Prostate gland (tissue), 2 donors: ENCODE measurements at regions not wholly inside any gene's neighbourhood (a gene's known extent, or its start where the extent isn't known, plus 50 kb on each side); places are given as distances from the start of the nearest gene placed in this dataset.

Source experiments
- DNase-seq: peaks from one replicate; pipeline ENCODE4 v3.0.0-alpha.2; 2019; ENCODE audit warnings: low spot score
- H3K27ac ChIP-seq, 2 donors: fragments of 200-600 bp; sonication (generic); 2 replicates each; pipeline ENCODE4 v1.5.1; 2017 to 2019
- H3K27me3 ChIP-seq: fragments of 200-600 bp; sonication (generic); replicated peaks from 2 replicates; pipeline ENCODE4 v1.5.1; 2019; ENCODE audit not compliant: insufficient read depth
- H3K36me3 ChIP-seq, 2 donors: fragments of 200-600 bp; sonication (generic); 1 replicate in 1 of 2; 2 replicates in 1 of 2; pipeline versions ENCODE4 v1.5.1 to v1.8.1; 2017 to 2019
- H3K4me1 ChIP-seq: fragments of 200-600 bp; sonication (generic); replicated peaks from 2 replicates; pipeline ENCODE4 v1.5.1; 2019
- H3K4me3 ChIP-seq, 2 donors: fragments of 200-600 bp; sonication (generic); 2 replicates each; pipeline ENCODE4 v1.5.1; 2017 to 2019
- H3K9me3 ChIP-seq: fragments of 200-600 bp; sonication (generic); 2 replicates; pipeline ENCODE4 v1.5.1; 2017
- CTCF ChIP-seq, 4 experiments: fragments of 200-600 bp in 2 of 4; fragments of 450-650 bp in 2 of 4; sonication (generic) in 2 of 4; IDR thresholded peaks; 1 replicate in 3 of 4; 2 replicates in 1 of 4; pipeline ENCODE4 v1.5.1; 2016 to 2019; ENCODE audit warnings: antibody characterized with exemption in 4 of 4, mild to moderate bottlenecking in 2 of 4, moderate library complexity in 2 of 4
- POLR2A ChIP-seq: fragments of 450-650 bp; IDR thresholded peaks from one replicate; pipeline ENCODE4 v1.6.1; 2016; ENCODE audit warnings: antibody characterized with exemption, mild to moderate bottlenecking
- POLR2AphosphoS5 ChIP-seq: sonication (generic); formaldehyde crosslinking; IDR thresholded peaks from one replicate; pipeline ENCODE4 v1.6.1; 2017; ENCODE audit warnings: antibody characterized with exemption
- WGBS: methylation state at CpG from one replicate; pipeline ENCODE4 v1.1.5; 2018; 5-methylcytosine and 5-hydroxymethylcytosine counted together
- intact Hi-C: fragments of 100-400 bp; cut with DNase I; formaldehyde crosslinking; loops from one replicate; pipeline ENCODE4 v1.14.2; 2022

GRCh38 chrX:45722471-45722870, 521.8 kb upstream of the DIPK2B start:
- TF ChIP-seq CTCF (IDR thresholded peaks at IDR 0.05) (no peak), POLR2A (no peak), POLR2AphosphoS5 (no peak)
- Histone ChIP-seq H3K4me3 (no peak overlapping the region), H3K27me3 (no peaks in the 10 kb centered on the region), H3K9me3 (no peaks in the 10 kb centered on the region), H3K4me1 (no peaks in the 10 kb centered on the region), H3K27ac (no peak overlapping the region), H3K36me3 (no peaks in the 10 kb centered on the region)
- intact Hi-C loops = no loop called here
- 69% methylated on average over 3 of the region's 3 CpGs for WGBS
- DNase-seq = no peak

DNA sequence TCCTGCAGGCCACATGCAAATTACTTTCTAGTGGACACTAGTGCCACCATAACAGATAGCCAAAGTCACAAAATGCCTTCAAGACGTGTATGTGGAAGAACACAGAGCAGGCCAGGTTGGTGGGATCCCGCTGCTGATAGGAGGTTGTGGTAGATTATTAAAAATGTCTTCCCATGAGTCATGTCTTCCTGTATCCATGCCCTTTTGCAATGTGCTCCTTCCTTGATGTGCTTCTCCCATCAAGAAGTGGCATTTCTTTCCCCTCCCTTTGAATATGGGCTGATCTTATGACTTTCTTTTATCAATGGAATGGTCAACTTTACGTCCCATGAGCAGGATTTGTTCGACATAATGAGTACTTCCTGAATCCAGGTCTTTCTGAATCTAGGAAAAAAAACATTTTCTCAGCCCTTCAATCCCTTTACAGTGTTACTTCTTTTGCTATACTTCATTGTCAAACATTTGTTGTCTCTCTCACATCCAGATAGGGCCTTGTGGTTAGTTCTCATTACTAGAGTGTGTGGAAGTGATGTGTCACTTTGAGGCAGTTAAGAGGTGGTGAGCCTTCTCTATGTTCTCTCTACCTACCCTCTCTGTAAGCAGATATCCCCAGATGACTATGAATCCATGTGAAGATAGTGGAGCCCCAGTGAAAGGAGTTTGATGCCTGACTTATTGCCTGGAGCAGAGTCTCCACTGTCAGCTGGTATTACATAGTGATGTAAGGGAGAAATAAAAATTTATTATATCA, 519.2 kb upstream of the DIPK2B start:
- no peaks in the 10 kb centered on the region for H3K27me3 ChIP-seq
- 92% methylated on average over 4 of the region's 4 CpGs for WGBS
- no peaks in the 10 kb centered on the region for H3K36me3 ChIP-seq
- TF ChIP-seq CTCF (IDR thresholded peaks at IDR 0.05) (no peak), POLR2A (no peak)
- no peak overlapping the region for H3K27ac ChIP-seq
- no peak overlapping the region for H3K4me3 ChIP-seq
- intact Hi-C loops = no loop called here
- H3K9me3 ChIP-seq = no peaks in the 10 kb centered on the region
- DNase-seq = no peak
- no peaks in the 10 kb centered on the region for H3K4me1 ChIP-seq

- intact Hi-C loops = no loop called here
- H3K27me3 ChIP-seq = no peaks in the 10 kb centered on the region
- H3K36me3 ChIP-seq = no peaks in the 10 kb centered on the region
- no peak overlapping the region for H3K4me3 ChIP-seq
- H3K9me3 ChIP-seq = no peaks in the 10 kb centered on the region
- WGBS = 100% methylated on average over 1 of the region's 1 CpG
- TF ChIP-seq CTCF (IDR thresholded peaks at IDR 0.05) (no peak), POLR2A (no peak), POLR2AphosphoS5 (no peak)
- no peak for DNase-seq
- no peaks in the 10 kb centered on the region for H3K4me1 ChIP-seq
- no peak overlapping the region for H3K27ac ChIP-seq
These were observed 518.0 kb upstream of the DIPK2B start for GRCh38 chrX:45718676-45719075.

- DNase-seq = no peak
- Histone ChIP-seq H3K36me3 (no peaks in the 10 kb centered on the region), H3K4me3 (no peak overlapping the region), H3K4me1 (no peaks in the 10 kb centered on the region), H3K9me3 (no peaks in the 10 kb centered on the region), H3K27ac (no peak overlapping the region), H3K27me3 (no peaks in the 10 kb centered on the region)
- no peak for TF ChIP-seq POLR2AphosphoS5
- no peak for TF ChIP-seq POLR2A
- TF ChIP-seq CTCF (IDR thresholded peaks at IDR 0.05) = no peak
- WGBS = 26% methylated on average over 3 of the region's 3 CpGs
- intact Hi-C loops = no loop called here
These were observed 516.1 kb upstream of the DIPK2B start for GRCh38 chrX:45716750-45717149.

DNA sequence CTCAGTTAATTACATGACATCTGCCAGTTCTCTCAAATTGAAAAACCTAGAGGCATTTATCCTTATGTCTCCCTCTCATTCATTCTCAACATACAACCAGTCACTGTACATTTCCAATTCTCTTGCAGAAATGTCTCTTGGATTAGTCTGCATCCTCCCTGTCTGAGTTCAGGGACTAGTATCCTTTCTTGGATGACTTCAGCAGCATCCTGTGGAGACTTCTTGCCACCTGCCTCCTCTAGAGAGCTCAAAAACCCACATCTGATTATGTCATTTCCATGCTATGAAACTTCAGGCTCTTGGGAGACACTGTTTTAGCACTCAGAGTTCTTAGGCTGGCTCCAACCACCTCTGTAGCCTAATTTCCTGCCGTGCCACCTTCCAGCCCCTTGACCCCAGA, 515.1 kb upstream of the DIPK2B start:
- H3K27ac ChIP-seq = no peak overlapping the region
- intact Hi-C loops = no loop called here
- no peak for TF ChIP-seq POLR2A
- no peak for TF ChIP-seq CTCF (IDR thresholded peaks at IDR 0.05)
- no peak for TF ChIP-seq POLR2AphosphoS5

More for the DNA sequence above, 515.1 kb upstream of the DIPK2B start:
- Histone ChIP-seq H3K36me3 (no peaks in the 10 kb centered on the region), H3K4me3 (no peak overlapping the region), H3K4me1 (no peaks in the 10 kb centered on the region), H3K27me3 (no peaks in the 10 kb centered on the region), H3K9me3 (no peaks in the 10 kb centered on the region)
- DNase-seq = no peak
- WGBS = 82% methylated on average over 1 of the region's 1 CpG
